ENCODE measurements at regions not wholly inside any gene's neighbourhood (a gene's known extent, or its start where the extent isn't known, plus 50 kb on each side); places are given as distances from the start of the nearest gene placed in this dataset.

DNA sequence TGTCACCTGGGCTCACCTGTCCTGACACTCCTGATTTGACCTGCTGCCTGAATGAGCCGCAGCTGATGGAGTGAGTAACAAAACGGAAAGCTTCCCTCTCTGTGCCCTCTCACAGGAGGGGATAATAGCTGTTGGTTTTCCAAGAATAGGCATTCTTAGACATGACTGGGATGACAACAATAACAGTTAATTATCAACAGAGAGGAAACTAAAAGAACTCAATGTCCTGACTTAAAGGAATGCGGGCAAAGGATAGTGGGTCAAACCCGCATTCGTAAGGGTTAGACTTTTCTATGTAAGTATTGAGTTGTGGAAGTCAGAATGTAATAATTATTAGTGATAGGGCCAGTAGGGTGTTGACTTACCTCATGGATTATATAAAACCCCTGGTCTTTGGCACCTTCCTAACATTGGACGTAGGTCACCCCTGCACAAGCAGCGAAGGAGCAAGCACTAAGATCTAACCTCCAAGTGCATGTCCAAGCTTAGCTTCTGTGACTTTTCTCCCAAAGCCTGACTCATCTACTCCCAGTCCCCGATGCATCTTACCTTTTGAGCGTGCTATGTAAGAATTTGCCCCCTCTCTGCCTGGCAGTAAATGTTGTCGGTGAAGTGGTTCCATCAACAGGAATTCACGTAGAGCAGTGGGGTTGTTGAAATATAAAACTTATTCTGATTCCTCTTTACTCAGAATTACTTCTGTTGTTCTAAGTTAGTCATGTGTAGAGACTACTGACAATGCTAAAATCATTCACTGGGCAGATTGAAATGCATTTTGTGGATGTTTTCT, 442.3 kb downstream of the FGF9 start (continued):
- TF ChIP-seq RNF2 (IDR thresholded peaks at IDR 0.05; ENCODE audit: borderline replicate concordance, low read depth, low read length, missing control alignments, poor library complexity, severe bottlenecking) (no peak), EGR1 (IDR thresholded peaks at IDR 0.05; ENCODE audit: borderline replicate concordance, low read depth, low read length) (no peak), GABPA (IDR thresholded peaks at IDR 0.05; ENCODE audit: borderline replicate concordance, insufficient read depth, low read length) (no peak), SAP30 (IDR thresholded peaks at IDR 0.05; ENCODE audit: insufficient read depth, insufficient replicate concordance, low read length) (no peak), SP4 (IDR thresholded peaks at IDR 0.05; ENCODE audit: low read length) (no peak), TBP (IDR thresholded peaks at IDR 0.05; ENCODE audit: low read depth, low read length) (no peak), HDAC6 (IDR thresholded peaks at IDR 0.05; ENCODE audit: low read depth, low read length) (no peak)
